ENCODE measurements at regions not wholly inside any gene's neighbourhood (a gene's known extent, or its start where the extent isn't known, plus 50 kb on each side); places are given as distances from the start of the nearest gene placed in this dataset.

- TF ChIP-seq ZNF331 (CRISPR knock-in tag; IDR thresholded peaks at IDR 0.05; ENCODE audit: low read depth) (no peak), EZH2 (IDR thresholded peaks at IDR 0.05; ENCODE audit: low read depth, unreplicated experiment) (no peak)
Measured at GRCh38 chr6:144637541-144637940, 352.4 kb downstream of the UTRN start (continued).

DNA sequence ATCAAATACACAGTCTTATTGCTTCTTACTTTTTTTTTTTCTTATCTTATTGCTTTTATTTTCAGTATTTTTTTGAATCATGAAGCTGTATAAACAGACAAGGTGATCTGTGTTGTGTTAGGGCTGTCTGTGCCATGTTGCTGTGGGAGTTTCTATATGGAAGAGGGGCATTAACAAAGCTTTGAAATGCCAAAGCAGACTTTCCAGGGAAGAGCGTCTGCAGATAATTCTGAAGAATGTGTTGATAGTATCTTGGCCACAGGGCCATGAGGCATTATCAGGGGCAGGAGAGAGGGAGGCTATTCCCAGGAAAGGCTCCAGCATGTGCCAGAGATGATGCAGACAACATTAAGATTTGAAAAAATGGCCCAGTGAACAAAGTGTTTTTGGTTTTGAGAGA, 354.5 kb downstream of the UTRN start:
- H3K4me1 ChIP-seq (ENCODE audit: insufficient read depth) = peaks cover 19% of the 10 kb centered on the region
- 0 out of 2 replicates have a peak, but pooled peaks cover 3% of the 10 kb centered on the region for H3F3A ChIP-seq (replicated peaks; ENCODE audit: low read depth)
- H3K79me2 ChIP-seq (replicated peaks; ENCODE audit: insufficient read depth) = peaks cover 21% of the 10 kb centered on the region
- no peaks in the 10 kb centered on the region for H3K36me3 ChIP-seq (ENCODE audit: insufficient read depth)
- no peak overlapping the region for H2AFZ ChIP-seq
- no peak for TF ChIP-seq JUNB (IDR thresholded peaks at IDR 0.05; ENCODE audit: unreplicated experiment)
- TF ChIP-seq ZNF331 (CRISPR knock-in tag; IDR thresholded peaks at IDR 0.05; ENCODE audit: low read depth) = no peak
- TF ChIP-seq, protein P1, sequence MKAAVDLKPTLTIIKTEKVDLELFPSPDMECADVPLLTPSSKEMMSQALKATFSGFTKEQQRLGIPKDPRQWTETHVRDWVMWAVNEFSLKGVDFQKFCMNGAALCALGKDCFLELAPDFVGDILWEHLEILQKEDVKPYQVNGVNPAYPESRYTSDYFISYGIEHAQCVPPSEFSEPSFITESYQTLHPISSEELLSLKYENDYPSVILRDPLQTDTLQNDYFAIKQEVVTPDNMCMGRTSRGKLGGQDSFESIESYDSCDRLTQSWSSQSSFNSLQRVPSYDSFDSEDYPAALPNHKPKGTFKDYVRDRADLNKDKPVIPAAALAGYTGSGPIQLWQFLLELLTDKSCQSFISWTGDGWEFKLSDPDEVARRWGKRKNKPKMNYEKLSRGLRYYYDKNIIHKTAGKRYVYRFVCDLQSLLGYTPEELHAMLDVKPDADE (IDR thresholded peaks at IDR 0.05) = no peak
- TF ChIP-seq NANOG (IDR thresholded peaks at IDR 0.05; ENCODE audit: borderline replicate concordance) = no peak
- no peak for TF ChIP-seq REST (IDR thresholded peaks at IDR 0.05; ENCODE audit: unreplicated experiment)
- no peak for TF ChIP-seq ZNF114 (CRISPR knock-in tag; IDR thresholded peaks at IDR 0.05)
- TF ChIP-seq EZH2phosphoT487 (IDR thresholded peaks at IDR 0.05; ENCODE audit: unreplicated experiment) = no peak
- TF ChIP-seq POLR2AphosphoS5 (IDR thresholded peaks at IDR 0.05; ENCODE audit: low read depth) = no peak
- TF ChIP-seq CTCF (conservative IDR thresholded peaks at IDR 0.05; ENCODE audit: low read depth in 2 of 2) = no peak
- no peak for TF ChIP-seq CREB1 (CRISPR knock-in tag; IDR thresholded peaks at IDR 0.05; ENCODE audit: low read depth)
- no peak for TF ChIP-seq EZH2 (IDR thresholded peaks at IDR 0.05; ENCODE audit: low read depth, unreplicated experiment)
- H3K27ac Mint-ChIP-seq = no peak overlapping the region
- H3K9me2 ChIP-seq (ENCODE audit: insufficient read depth) = no peaks in the 10 kb centered on the region
- no peak overlapping the region for H3K4me3 ChIP-seq
- no peaks in the 10 kb centered on the region for H3K27me3 Mint-ChIP-seq (ENCODE audit: insufficient read depth, low read depth, poor library complexity)
- no peaks in the 10 kb centered on the region for H3K27me3 ChIP-seq (ENCODE audit: insufficient read depth)
- H3K27ac ChIP-seq (ENCODE audit: low read depth) = no peak overlapping the region
- ATAC-seq (no peak), DNase-seq (ENCODE audit: low spot score) (no peak)
- H4K20me1 ChIP-seq (replicated peaks; ENCODE audit: insufficient read depth) = no peaks in the 10 kb centered on the region
- H3K9me3 Mint-ChIP-seq = no peaks in the 10 kb centered on the region
- no peak overlapping the region for H3K4me3 Mint-ChIP-seq
- no peak overlapping the region for H3K4me2 ChIP-seq
- H3K4me1 Mint-ChIP-seq = peaks cover 20% of the 10 kb centered on the region
- no peaks in the 10 kb centered on the region for H3K36me3 Mint-ChIP-seq (ENCODE audit: low read depth)

Data from GM23338 (cell line).